B cell (primary cell): ENCODE measurements at regions not wholly inside any gene's neighbourhood (a gene's known extent, or its start where the extent isn't known, plus 50 kb on each side); places are given as distances from the start of the nearest gene placed in this dataset.

Experiments
- EZH2 ChIP-seq: IDR thresholded peaks from 2 replicates; pipeline ENCODE4 v1.6.1; 2012; ENCODE audit warnings: borderline replicate concordance, low read depth, mild to moderate bottlenecking, moderate library complexity, low read length; ENCODE audit not compliant: insufficient read depth, poor library complexity, severe bottlenecking
- TF ChIP-seq, protein P1 (sequence below): fragments of 200-600 bp; IDR thresholded peaks from one replicate; pipeline ENCODE4 v1.8.0; 2022; ENCODE audit warnings: antibody characterized with exemption, mild to moderate bottlenecking

DNA sequence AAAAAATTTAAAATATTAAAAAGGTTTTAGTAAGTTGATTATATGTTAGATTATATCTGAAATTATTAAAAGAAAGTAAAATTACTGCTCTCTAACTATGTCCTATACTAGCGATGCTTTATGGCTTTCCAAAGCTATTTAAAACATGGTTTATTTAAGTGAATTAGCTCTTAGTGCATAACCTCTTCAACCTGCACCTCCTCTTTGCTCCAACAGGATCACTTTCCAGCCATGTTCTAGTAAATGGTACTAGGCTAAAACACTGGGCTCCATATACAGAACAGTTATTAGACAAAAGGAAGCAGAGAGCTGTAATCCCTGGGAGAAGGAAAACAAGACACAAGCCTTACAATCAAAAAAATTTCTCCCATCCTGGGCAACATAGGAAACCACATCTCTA is 314.9 kb upstream of the ECI2 start:
- TF ChIP-seq EZH2 = no peak
- TF ChIP-seq, protein P1, sequence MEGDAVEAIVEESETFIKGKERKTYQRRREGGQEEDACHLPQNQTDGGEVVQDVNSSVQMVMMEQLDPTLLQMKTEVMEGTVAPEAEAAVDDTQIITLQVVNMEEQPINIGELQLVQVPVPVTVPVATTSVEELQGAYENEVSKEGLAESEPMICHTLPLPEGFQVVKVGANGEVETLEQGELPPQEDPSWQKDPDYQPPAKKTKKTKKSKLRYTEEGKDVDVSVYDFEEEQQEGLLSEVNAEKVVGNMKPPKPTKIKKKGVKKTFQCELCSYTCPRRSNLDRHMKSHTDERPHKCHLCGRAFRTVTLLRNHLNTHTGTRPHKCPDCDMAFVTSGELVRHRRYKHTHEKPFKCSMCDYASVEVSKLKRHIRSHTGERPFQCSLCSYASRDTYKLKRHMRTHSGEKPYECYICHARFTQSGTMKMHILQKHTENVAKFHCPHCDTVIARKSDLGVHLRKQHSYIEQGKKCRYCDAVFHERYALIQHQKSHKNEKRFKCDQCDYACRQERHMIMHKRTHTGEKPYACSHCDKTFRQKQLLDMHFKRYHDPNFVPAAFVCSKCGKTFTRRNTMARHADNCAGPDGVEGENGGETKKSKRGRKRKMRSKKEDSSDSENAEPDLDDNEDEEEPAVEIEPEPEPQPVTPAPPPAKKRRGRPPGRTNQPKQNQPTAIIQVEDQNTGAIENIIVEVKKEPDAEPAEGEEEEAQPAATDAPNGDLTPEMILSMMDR = no peak
